ENCODE measurements at regions not wholly inside any gene's neighbourhood (a gene's known extent, or its start where the extent isn't known, plus 50 kb on each side); places are given as distances from the start of the nearest gene placed in this dataset.

DNA sequence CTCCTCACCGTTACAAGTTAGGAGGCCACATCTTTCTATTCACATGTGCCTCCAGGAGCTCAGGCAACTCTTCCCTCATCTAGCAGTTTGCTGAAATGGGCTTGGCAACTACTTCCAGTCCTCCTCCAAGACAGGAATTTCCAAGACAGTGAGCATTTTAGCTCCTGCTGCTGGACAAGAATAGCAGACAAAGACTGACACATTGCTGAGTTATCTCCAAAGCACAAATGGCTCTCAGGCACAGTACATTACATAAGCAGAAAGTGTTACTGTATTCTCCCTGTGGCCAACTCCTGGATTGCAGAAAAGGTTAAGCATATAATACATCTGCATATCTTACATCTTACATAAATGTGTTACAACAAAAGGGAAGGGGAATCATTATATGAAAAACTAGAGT is 83.2 kb upstream of the POU2AF2 start:
- TF ChIP-seq, protein P1, sequence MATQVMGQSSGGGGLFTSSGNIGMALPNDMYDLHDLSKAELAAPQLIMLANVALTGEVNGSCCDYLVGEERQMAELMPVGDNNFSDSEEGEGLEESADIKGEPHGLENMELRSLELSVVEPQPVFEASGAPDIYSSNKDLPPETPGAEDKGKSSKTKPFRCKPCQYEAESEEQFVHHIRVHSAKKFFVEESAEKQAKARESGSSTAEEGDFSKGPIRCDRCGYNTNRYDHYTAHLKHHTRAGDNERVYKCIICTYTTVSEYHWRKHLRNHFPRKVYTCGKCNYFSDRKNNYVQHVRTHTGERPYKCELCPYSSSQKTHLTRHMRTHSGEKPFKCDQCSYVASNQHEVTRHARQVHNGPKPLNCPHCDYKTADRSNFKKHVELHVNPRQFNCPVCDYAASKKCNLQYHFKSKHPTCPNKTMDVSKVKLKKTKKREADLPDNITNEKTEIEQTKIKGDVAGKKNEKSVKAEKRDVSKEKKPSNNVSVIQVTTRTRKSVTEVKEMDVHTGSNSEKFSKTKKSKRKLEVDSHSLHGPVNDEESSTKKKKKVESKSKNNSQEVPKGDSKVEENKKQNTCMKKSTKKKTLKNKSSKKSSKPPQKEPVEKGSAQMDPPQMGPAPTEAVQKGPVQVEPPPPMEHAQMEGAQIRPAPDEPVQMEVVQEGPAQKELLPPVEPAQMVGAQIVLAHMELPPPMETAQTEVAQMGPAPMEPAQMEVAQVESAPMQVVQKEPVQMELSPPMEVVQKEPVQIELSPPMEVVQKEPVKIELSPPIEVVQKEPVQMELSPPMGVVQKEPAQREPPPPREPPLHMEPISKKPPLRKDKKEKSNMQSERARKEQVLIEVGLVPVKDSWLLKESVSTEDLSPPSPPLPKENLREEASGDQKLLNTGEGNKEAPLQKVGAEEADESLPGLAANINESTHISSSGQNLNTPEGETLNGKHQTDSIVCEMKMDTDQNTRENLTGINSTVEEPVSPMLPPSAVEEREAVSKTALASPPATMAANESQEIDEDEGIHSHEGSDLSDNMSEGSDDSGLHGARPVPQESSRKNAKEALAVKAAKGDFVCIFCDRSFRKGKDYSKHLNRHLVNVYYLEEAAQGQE (IDR thresholded peaks at IDR 0.05; ENCODE audit: low read depth): no peak
- TF ChIP-seq EP300 (IDR thresholded peaks at IDR 0.05; ENCODE audit: borderline replicate concordance): no peak
- TF ChIP-seq RAD21 (IDR thresholded peaks at IDR 0.05; ENCODE audit: low read depth): no peak
- no peak for TF ChIP-seq TAF1 (IDR thresholded peaks at IDR 0.05; ENCODE audit: low read depth)
- no peak for TF ChIP-seq EGR1 (IDR thresholded peaks at IDR 0.05)
- TF ChIP-seq TEAD4 (IDR thresholded peaks at IDR 0.05): no peak
- no peak for TF ChIP-seq CEBPB (IDR thresholded peaks at IDR 0.05)
- no peak for TF ChIP-seq YY1 (IDR thresholded peaks at IDR 0.05; ENCODE audit: low read depth)
- TF ChIP-seq, protein P2, sequence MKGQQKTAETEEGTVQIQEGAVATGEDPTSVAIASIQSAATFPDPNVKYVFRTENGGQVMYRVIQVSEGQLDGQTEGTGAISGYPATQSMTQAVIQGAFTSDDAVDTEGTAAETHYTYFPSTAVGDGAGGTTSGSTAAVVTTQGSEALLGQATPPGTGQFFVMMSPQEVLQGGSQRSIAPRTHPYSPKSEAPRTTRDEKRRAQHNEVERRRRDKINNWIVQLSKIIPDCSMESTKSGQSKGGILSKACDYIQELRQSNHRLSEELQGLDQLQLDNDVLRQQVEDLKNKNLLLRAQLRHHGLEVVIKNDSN (IDR thresholded peaks at IDR 0.05): no peak
- no peak for TF ChIP-seq TCF12 (IDR thresholded peaks at IDR 0.05; ENCODE audit: low read depth)
- no peak for TF ChIP-seq NFIC (IDR thresholded peaks at IDR 0.05)
- TF ChIP-seq, protein P3, sequence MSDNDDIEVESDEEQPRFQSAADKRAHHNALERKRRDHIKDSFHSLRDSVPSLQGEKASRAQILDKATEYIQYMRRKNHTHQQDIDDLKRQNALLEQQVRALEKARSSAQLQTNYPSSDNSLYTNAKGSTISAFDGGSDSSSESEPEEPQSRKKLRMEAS (IDR thresholded peaks at IDR 0.05): no peak
- TF ChIP-seq CREB1 (IDR thresholded peaks at IDR 0.05; ENCODE audit: low read depth): no peak
- no peak for TF ChIP-seq ZBTB7A (IDR thresholded peaks at IDR 0.05; ENCODE audit: low read depth)
- TF ChIP-seq FOXM1 (IDR thresholded peaks at IDR 0.05; ENCODE audit: borderline replicate concordance, low read depth): no peak

DNA sequence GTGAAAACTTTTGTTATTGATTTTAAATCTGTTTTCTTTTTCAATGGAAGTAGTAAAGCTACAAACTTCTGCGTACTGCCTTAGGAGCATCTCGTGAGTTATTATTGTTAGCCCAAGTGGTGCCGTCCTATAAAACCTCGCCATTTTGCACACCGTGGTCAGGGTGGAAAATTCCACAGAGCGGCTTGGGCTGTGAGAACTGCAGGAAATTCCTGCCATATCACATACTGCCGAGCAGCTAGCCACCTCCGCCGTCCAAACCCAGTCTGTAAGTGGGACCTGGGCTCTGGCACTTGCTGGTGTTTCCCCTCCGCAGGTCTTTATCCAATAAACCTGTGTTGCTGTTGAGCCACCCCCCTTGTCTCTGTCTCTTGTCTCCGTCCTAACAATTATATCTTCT is 88.0 kb upstream of the POU2AF2 start:
- no peak for TF ChIP-seq ZBTB7A (IDR thresholded peaks at IDR 0.05; ENCODE audit: low read depth)
- no peak for TF ChIP-seq CREB1 (IDR thresholded peaks at IDR 0.05; ENCODE audit: low read depth)
- TF ChIP-seq CEBPB (IDR thresholded peaks at IDR 0.05): no peak
- TF ChIP-seq EGR1 (IDR thresholded peaks at IDR 0.05): no peak
- TF ChIP-seq, protein P3 (IDR thresholded peaks at IDR 0.05): no peak
- no peak for TF ChIP-seq NFIC (IDR thresholded peaks at IDR 0.05)
- no peak for TF ChIP-seq TAF1 (IDR thresholded peaks at IDR 0.05; ENCODE audit: low read depth)
- TF ChIP-seq YY1 (IDR thresholded peaks at IDR 0.05; ENCODE audit: low read depth): no peak
- TF ChIP-seq, protein P2 (IDR thresholded peaks at IDR 0.05): no peak
- no peak for TF ChIP-seq FOXM1 (IDR thresholded peaks at IDR 0.05; ENCODE audit: borderline replicate concordance, low read depth)
- TF ChIP-seq TEAD4 (IDR thresholded peaks at IDR 0.05): no peak
- TF ChIP-seq, protein P1 (IDR thresholded peaks at IDR 0.05; ENCODE audit: low read depth): no peak
- TF ChIP-seq RAD21 (IDR thresholded peaks at IDR 0.05; ENCODE audit: low read depth): no peak
- no peak for TF ChIP-seq EP300 (IDR thresholded peaks at IDR 0.05; ENCODE audit: borderline replicate concordance)
- TF ChIP-seq TCF12 (IDR thresholded peaks at IDR 0.05; ENCODE audit: low read depth): no peak

DNA sequence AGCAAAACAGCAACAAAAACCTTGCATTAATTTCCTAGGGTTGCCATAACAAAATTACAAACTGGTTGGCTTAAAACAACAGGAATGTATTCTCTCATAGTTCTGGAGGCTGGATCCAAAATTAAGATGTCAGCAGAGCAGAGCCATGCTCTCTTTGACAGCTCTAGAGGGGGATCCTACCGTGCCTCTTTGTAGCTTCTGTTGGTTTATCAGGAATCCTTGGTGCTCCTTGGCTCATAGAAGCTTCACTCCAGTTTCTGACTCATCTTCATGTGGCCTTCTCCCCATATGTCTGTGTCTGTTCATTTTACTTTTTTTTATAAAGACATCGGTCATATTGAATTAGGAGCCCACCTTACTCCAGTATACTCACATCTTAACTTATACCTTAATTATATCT is 90.5 kb upstream of the POU2AF2 start:
- no peak for TF ChIP-seq NFIC (IDR thresholded peaks at IDR 0.05)
- TF ChIP-seq RAD21 (IDR thresholded peaks at IDR 0.05; ENCODE audit: low read depth): no peak
- TF ChIP-seq FOXM1 (IDR thresholded peaks at IDR 0.05; ENCODE audit: borderline replicate concordance, low read depth): no peak
- TF ChIP-seq CREB1 (IDR thresholded peaks at IDR 0.05; ENCODE audit: low read depth): no peak
- TF ChIP-seq, protein P1 (IDR thresholded peaks at IDR 0.05; ENCODE audit: low read depth): no peak
- no peak for TF ChIP-seq TCF12 (IDR thresholded peaks at IDR 0.05; ENCODE audit: low read depth)
- TF ChIP-seq EGR1 (IDR thresholded peaks at IDR 0.05): no peak
- no peak for TF ChIP-seq EP300 (IDR thresholded peaks at IDR 0.05; ENCODE audit: borderline replicate concordance)
- TF ChIP-seq TAF1 (IDR thresholded peaks at IDR 0.05; ENCODE audit: low read depth): no peak
- TF ChIP-seq, protein P3 (IDR thresholded peaks at IDR 0.05): no peak
- TF ChIP-seq YY1 (IDR thresholded peaks at IDR 0.05; ENCODE audit: low read depth): no peak
- TF ChIP-seq CEBPB (IDR thresholded peaks at IDR 0.05): no peak
- TF ChIP-seq ZBTB7A (IDR thresholded peaks at IDR 0.05; ENCODE audit: low read depth): no peak
- TF ChIP-seq, protein P2 (IDR thresholded peaks at IDR 0.05): no peak
- no peak for TF ChIP-seq TEAD4 (IDR thresholded peaks at IDR 0.05)

All from Ishikawa (cell line).